H1 (cell line): ENCODE measurements at regions not wholly inside any gene's neighbourhood (a gene's known extent, or its start where the extent isn't known, plus 50 kb on each side); places are given as distances from the start of the nearest gene placed in this dataset.
A peak's percentile ranks its signal among the peaks of the same experiment; 100 is the strongest.

Experiments
- CTCF ChIA-PET: fragments of 300-600 bp; sonication (Branson Sonifier 250); formaldehyde crosslinking; loops from one replicate; lab custom pipeline; 2021; ENCODE audit not compliant: partially characterized antibody; lab: Charles Lee
- POLR2A ChIA-PET: fragments of 300-600 bp; sonication (Branson Sonifier 250); formaldehyde crosslinking; loops from one replicate; lab custom pipeline; 2021; ENCODE audit warnings: inconsistent platforms; ENCODE audit not compliant: partially characterized antibody; lab: Charles Lee
- DNase-seq, 2 experiments: peaks; one replicate each; pipeline versions ENCODE4 v3.0.0 to v3.0.0-alpha.2; 2010 to 2022; ENCODE audit warnings: low spot score in 2 of 2, low read depth in 1 of 2, mixed read lengths in 1 of 2
- FAIRE-seq: peaks from 2 replicates; lab custom pipeline; 2011; peaks lifted over from hg19 to GRCh38; lab: Jason Lieb, UNC
- H2AFZ ChIP-seq: 2 replicates; pipeline ENCODE4 v1.8.1; 2012; ENCODE audit warnings: low read length, inconsistent platforms
- H2AK5ac ChIP-seq: 2 replicates; pipeline ENCODE4 v1.6.1; 2013; ENCODE audit warnings: low read depth, low read length
- H2BK120ac ChIP-seq: replicated peaks from 2 replicates; pipeline ENCODE3; 2013; ENCODE audit warnings: low read depth, low read length, inconsistent platforms
- H2BK12ac ChIP-seq: 2 replicates; pipeline ENCODE4 v1.6.1; 2013; ENCODE audit warnings: low read depth, low read length
- H2BK15ac ChIP-seq: 2 replicates; pipeline ENCODE4 v1.6.1; 2013; ENCODE audit warnings: low read length
- H2BK20ac ChIP-seq: 2 replicates; pipeline ENCODE4 v1.6.1; 2013; ENCODE audit warnings: low read length
- H2BK5ac ChIP-seq: 2 replicates; pipeline ENCODE4 v1.6.1; 2013; ENCODE audit warnings: low read depth, low read length
- H3K14ac ChIP-seq: 2 replicates; pipeline ENCODE4 v1.6.1; 2013; ENCODE audit warnings: inconsistent platforms; ENCODE audit not compliant: insufficient read length
- H3K18ac ChIP-seq: 2 replicates; pipeline ENCODE4 v1.6.1; 2013; ENCODE audit warnings: low read length; ENCODE audit errors: extremely low read depth
- H3K23ac ChIP-seq: 2 replicates; pipeline ENCODE4 v1.6.1; 2013; ENCODE audit warnings: inconsistent platforms; ENCODE audit not compliant: insufficient read length
- H3K23me2 ChIP-seq: 2 replicates; pipeline ENCODE4 v1.6.1; 2013; ENCODE audit warnings: low read depth, low read length
- H3K27ac ChIP-seq: 2 replicates; pipeline ENCODE4 v1.6.1; 2011; ENCODE audit warnings: low read depth, low read length, inconsistent platforms
- H3K27me3 ChIP-seq, 4 experiments: replicated peaks in 1 of 4; 1 replicate in 1 of 4; 2 replicates in 3 of 4; pipeline versions ENCODE4 v1.6.1 to v1.8.1; 2011 to 2013; ENCODE audit warnings: low read length in 3 of 4, mild to moderate bottlenecking in 3 of 4, inconsistent platforms in 2 of 4, mixed read lengths in 2 of 4, moderate library complexity in 1 of 4; ENCODE audit not compliant: control insufficient read depth in 3 of 4, insufficient read depth in 3 of 4; ENCODE audit errors: extremely low read depth in 1 of 4
- H3K36me3 ChIP-seq, 4 experiments: 2 replicates each; pipeline versions ENCODE4 v1.6.1 to v1.8.1; 2011 to 2013; ENCODE audit warnings: mild to moderate bottlenecking in 4 of 4, low read length in 3 of 4, moderate library complexity in 2 of 4, control low read depth in 1 of 4, inconsistent platforms in 1 of 4; ENCODE audit not compliant: insufficient read depth in 4 of 4, control insufficient read depth in 2 of 4
- H3K4ac ChIP-seq: replicated peaks from 2 replicates; pipeline ENCODE3; 2013; ENCODE audit warnings: low read length, low read depth, mixed read lengths, inconsistent platforms; ENCODE audit not compliant: insufficient read length
- H3K4me1 ChIP-seq, 4 experiments: replicated peaks in 1 of 4; 1 replicate in 1 of 4; 2 replicates in 3 of 4; pipeline versions ENCODE4 v1.6.1 to v1.8.1; 2011 to 2013; ENCODE audit warnings: low read length in 3 of 4, inconsistent platforms in 2 of 4, mixed read lengths in 1 of 4; ENCODE audit not compliant: insufficient read depth in 4 of 4, control insufficient read depth in 3 of 4
- H3K4me2 ChIP-seq, 2 experiments: 2 replicates each; pipeline versions ENCODE4 v1.6.1 to v1.8.1; 2011 to 2013; ENCODE audit warnings: low read depth in 2 of 2, low read length in 2 of 2, control low read depth in 1 of 2, inconsistent platforms in 1 of 2, mild to moderate bottlenecking in 1 of 2; ENCODE audit not compliant: insufficient read depth in 1 of 2
- H3K4me3 ChIP-seq, 4 experiments: fragments of 200-600, 300-600 bp in 1 of 4; sonication (generic), shearing (Covaris generic), sonication (Bioruptor Twin) in 1 of 4; 2 replicates each; pipeline versions ENCODE4 v1.5.1 to v1.8.1; 2011 to 2016; ENCODE audit warnings: low read length in 4 of 4, low read depth in 3 of 4, control low read depth in 2 of 4, inconsistent platforms in 2 of 4, mild to moderate bottlenecking in 2 of 4, mixed read lengths in 1 of 4, moderate library complexity in 1 of 4; ENCODE audit not compliant: insufficient read depth in 2 of 4; ENCODE audit errors: extremely low read depth in 1 of 4
- H3K56ac ChIP-seq: replicated peaks from 2 replicates; pipeline ENCODE3; 2013; ENCODE audit warnings: low read depth, mild to moderate bottlenecking, mixed read lengths, low read length, inconsistent platforms; ENCODE audit not compliant: insufficient read length
- H3K79me1 ChIP-seq: 2 replicates; pipeline ENCODE4 v1.6.1; 2013; ENCODE audit warnings: low read depth, low read length, control low read depth
- H3K79me2 ChIP-seq, 2 experiments: 2 replicates each; pipeline versions ENCODE4 v1.6.1 to v1.8.1; 2012 to 2013; ENCODE audit warnings: low read length in 2 of 2, mild to moderate bottlenecking in 2 of 2, inconsistent platforms in 1 of 2; ENCODE audit not compliant: insufficient read depth in 2 of 2, control insufficient read depth in 1 of 2
- H3K9ac ChIP-seq, 4 experiments: replicated peaks in 1 of 4; 1 replicate in 1 of 4; 2 replicates in 3 of 4; pipeline versions ENCODE4 v1.6.1 to v1.8.1; 2011 to 2013; ENCODE audit warnings: low read depth in 3 of 4, low read length in 3 of 4, control low read depth in 2 of 4, mild to moderate bottlenecking in 2 of 4, moderate library complexity in 2 of 4, inconsistent platforms in 1 of 4; ENCODE audit errors: extremely low read depth in 1 of 4
- H3K9me3 ChIP-seq, 2 experiments: 2 replicates each; pipeline versions ENCODE4 v1.6.1 to v1.8.1; 2012 to 2013; ENCODE audit warnings: mild to moderate bottlenecking in 2 of 2, moderate library complexity in 2 of 2, control low read depth in 1 of 2, inconsistent platforms in 1 of 2, low read depth in 1 of 2, low read length in 1 of 2, mixed read lengths in 1 of 2; ENCODE audit not compliant: insufficient read depth in 2 of 2
- H4K20me1 ChIP-seq, 2 experiments: replicated peaks in 1 of 2; 2 replicates each; pipeline versions ENCODE3 to v1.8.1; 2011 to 2013; ENCODE audit warnings: inconsistent platforms in 2 of 2, low read length in 2 of 2, mild to moderate bottlenecking in 1 of 2; ENCODE audit not compliant: insufficient read depth in 2 of 2, control insufficient read depth in 1 of 2
- H4K5ac ChIP-seq: 2 replicates; pipeline ENCODE4 v1.6.1; 2013; ENCODE audit warnings: low read length, low read depth, mixed read lengths, inconsistent platforms; ENCODE audit not compliant: insufficient read length
- H4K8ac ChIP-seq: 2 replicates; pipeline ENCODE4 v1.8.0; 2013; ENCODE audit warnings: mild to moderate bottlenecking, moderate library complexity, low read length, inconsistent platforms; ENCODE audit not compliant: insufficient read depth; ENCODE audit errors: extremely low read depth
- H4K91ac ChIP-seq: replicated peaks from 2 replicates; pipeline ENCODE3; 2013; ENCODE audit warnings: low read length, mixed read lengths, inconsistent platforms; ENCODE audit not compliant: insufficient read length
- CEBPB ChIP-seq: IDR thresholded peaks from 2 replicates; pipeline ENCODE4 v1.6.1; 2012; ENCODE audit warnings: low read depth, low read length
- CREB1 ChIP-seq: IDR thresholded peaks from 2 replicates; pipeline ENCODE4 v1.6.1; 2012; ENCODE audit warnings: inconsistent platforms
- EGR1 ChIP-seq: IDR thresholded peaks from 2 replicates; pipeline ENCODE4 v1.6.1; 2011; ENCODE audit warnings: low read depth, low read length, borderline replicate concordance
- EZH2 ChIP-seq: fragments of 200-600 bp; sonication (generic); IDR thresholded peaks from 2 replicates; pipeline ENCODE4 v1.7.1; 2012; ENCODE audit warnings: low read depth, mild to moderate bottlenecking, moderate library complexity, low read length, inconsistent platforms; ENCODE audit not compliant: severe bottlenecking
- GABPA ChIP-seq: IDR thresholded peaks from 2 replicates; pipeline ENCODE4 v1.6.1; 2011; ENCODE audit warnings: mild to moderate bottlenecking, low read length, moderate library complexity, borderline replicate concordance; ENCODE audit not compliant: insufficient read depth
- KDM1A ChIP-seq: fragments of 200-600, 300-600 bp; sonication (generic); IDR thresholded peaks from 2 replicates; pipeline ENCODE4 v1.7.1; 2016; ENCODE audit warnings: mild to moderate bottlenecking, low read length, borderline replicate concordance
- KDM5A ChIP-seq: fragments of 200-600 bp; IDR thresholded peaks from 2 replicates; pipeline ENCODE4 v1.7.1; 2012; ENCODE audit warnings: mild to moderate bottlenecking, low read length, inconsistent platforms, mixed read lengths
- RFX5 ChIP-seq: IDR thresholded peaks from 2 replicates; pipeline ENCODE4 v1.6.1; 2011; ENCODE audit warnings: low read depth, low read length, improper control_type of control experiment, borderline replicate concordance
- SUZ12 ChIP-seq: fragments of 200-600 bp; sonication (generic); IDR thresholded peaks from 2 replicates; pipeline ENCODE4 v1.6.1; 2012; ENCODE audit warnings: mild to moderate bottlenecking, inconsistent platforms, low read length, moderate library complexity, mixed read lengths
- TAF7 ChIP-seq: optimal IDR thresholded peaks from 2 replicates; pipeline ENCODE3; 2011; ENCODE audit warnings: low read depth, mild to moderate bottlenecking, inconsistent platforms, low read length, moderate library complexity, borderline replicate concordance
- WGBS, 2 experiments: shearing (Covaris generic) in 1 of 2; methylation state at CpG; one replicate each; pipeline versions ENCODE4 v1.1.6 to v1.1.7; 2013 to 2015; ENCODE audit warnings: low lambda C conversion rate in 2 of 2, mixed read lengths in 2 of 2, inconsistent platforms in 1 of 2, low coverage in 1 of 2, missing lambda C conversion rate in 1 of 2; ENCODE audit not compliant: insufficient replicate concordance in 2 of 2, insufficient coverage in 1 of 2, insufficient read length in 1 of 2; ENCODE audit errors: extremely low coverage in 1 of 2, missing lambda C conversion rate in 1 of 2; 5-methylcytosine and 5-hydroxymethylcytosine counted together
- TF ChIP-seq, protein P1 (sequence below): IDR thresholded peaks from 2 replicates; pipeline ENCODE4 v1.6.1; 2011; ENCODE audit warnings: low read depth, mild to moderate bottlenecking, low read length; ENCODE audit not compliant: insufficient read depth
- TF ChIP-seq, protein P2 (sequence below): IDR thresholded peaks from 2 replicates; pipeline ENCODE4 v1.6.1; 2012; ENCODE audit warnings: inconsistent platforms

DNA sequence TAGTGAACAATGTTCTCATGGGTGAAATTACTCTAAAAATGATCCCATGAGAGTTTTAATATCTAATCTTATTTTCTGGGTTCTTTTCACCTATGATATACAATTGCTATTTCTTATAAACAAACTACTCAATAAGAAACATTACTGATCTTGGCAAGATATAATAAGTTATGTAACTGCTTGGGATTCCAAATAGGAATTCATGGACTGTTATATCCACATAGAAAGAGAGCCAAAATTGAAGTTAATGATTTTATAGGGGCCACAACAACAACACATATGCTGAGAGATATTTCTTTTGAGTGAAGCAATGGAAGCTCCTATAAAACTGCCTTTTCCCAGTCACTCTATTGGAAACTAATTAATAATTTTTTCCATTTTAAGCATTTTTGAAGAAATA is 90.4 kb upstream of the TLL1 start (continued):
- TF ChIP-seq KDM5A: no peak
- TF ChIP-seq, all 59 proteins: peak for 0

DNA sequence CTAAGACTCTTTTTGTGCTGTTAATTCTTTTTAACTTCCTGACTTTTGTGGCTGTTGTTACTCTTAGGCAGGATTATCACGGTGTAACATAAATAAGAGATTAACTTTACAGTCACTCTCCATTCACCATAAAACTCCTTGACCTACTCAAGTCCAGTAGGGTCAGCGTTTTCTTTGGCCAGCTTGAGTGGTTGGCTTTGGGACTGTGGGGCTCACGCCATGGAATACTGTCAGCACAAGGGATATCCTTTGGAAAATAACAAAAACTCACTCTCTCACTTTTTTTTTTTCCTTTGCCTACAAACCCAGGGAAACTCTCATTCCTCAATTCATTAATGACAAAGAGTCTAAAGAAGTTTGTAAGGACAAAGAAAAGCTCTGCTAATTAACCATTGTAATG is 89.4 kb upstream of the TLL1 start:
- H3K14ac ChIP-seq: no peak overlapping the region
- CTCF ChIA-PET: no interaction called here
- no peaks in the 10 kb centered on the region for H3K79me1 ChIP-seq
- POLR2A ChIA-PET: no interaction called here
- H3K23ac ChIP-seq: no peak overlapping the region
- H3K79me2 ChIP-seq: no peaks in the 10 kb centered on the region
- H2AFZ ChIP-seq: no peak overlapping the region
- H2AK5ac ChIP-seq: no peak overlapping the region
- H3K27me3 ChIP-seq: no peaks in the 10 kb centered on the region
- H4K91ac ChIP-seq: no peak overlapping the region
- FAIRE-seq: peak; percentile 28
- no peaks in the 10 kb centered on the region for H4K20me1 ChIP-seq
- 54% methylated on average over 3 of the region's 3 CpGs; no CpG with 5 or more reads in 1 of the 2 experiments for WGBS, 2 experiments
- no peak overlapping the region for H3K56ac ChIP-seq
- H3K36me3 ChIP-seq: no peaks in the 10 kb centered on the region
- no peak overlapping the region for H2BK15ac ChIP-seq
- DNase-seq: no peak
- H3K9me3 ChIP-seq: no peaks in the 10 kb centered on the region
- H4K8ac ChIP-seq: no peak overlapping the region
- H2BK20ac ChIP-seq: no peak overlapping the region
- no peak overlapping the region for H3K18ac ChIP-seq
- no peaks in the 10 kb centered on the region for H3K23me2 ChIP-seq
- H2BK120ac ChIP-seq: no peak overlapping the region
- H3K4me3 ChIP-seq: no peak overlapping the region
- H3K4ac ChIP-seq: no peak overlapping the region
- H3K4me2 ChIP-seq: no peak overlapping the region
- peaks cover 0 to 3% (median 1%) of the 10 kb centered on the region in 4 experiments; a peak in 2 of 7 replicates for H3K4me1 ChIP-seq
- peak overlapping the region in 1 of 4 experiments; percentile 34; a peak in 1 of 7 replicates for H3K9ac ChIP-seq
- H4K5ac ChIP-seq: no peak overlapping the region
- H3K27ac ChIP-seq: no peak overlapping the region
- no peak overlapping the region for H2BK5ac ChIP-seq
- H2BK12ac ChIP-seq: no peak overlapping the region
- TF ChIP-seq SUZ12: no peak
- TF ChIP-seq KDM1A: no peak
- no peak for TF ChIP-seq RFX5
- TF ChIP-seq EGR1: no peak
- no peak for TF ChIP-seq EZH2
- no peak for TF ChIP-seq CREB1
- TF ChIP-seq, protein P1, sequence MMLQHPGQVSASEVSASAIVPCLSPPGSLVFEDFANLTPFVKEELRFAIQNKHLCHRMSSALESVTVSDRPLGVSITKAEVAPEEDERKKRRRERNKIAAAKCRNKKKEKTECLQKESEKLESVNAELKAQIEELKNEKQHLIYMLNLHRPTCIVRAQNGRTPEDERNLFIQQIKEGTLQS: no peak
- TF ChIP-seq KDM5A: no peak
- no peak for TF ChIP-seq CEBPB
- no peak for TF ChIP-seq GABPA
- TF ChIP-seq, protein P2, sequence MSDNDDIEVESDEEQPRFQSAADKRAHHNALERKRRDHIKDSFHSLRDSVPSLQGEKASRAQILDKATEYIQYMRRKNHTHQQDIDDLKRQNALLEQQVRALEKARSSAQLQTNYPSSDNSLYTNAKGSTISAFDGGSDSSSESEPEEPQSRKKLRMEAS: no peak
- TF ChIP-seq TAF7: no peak
